NCI-H2227 (cell line): ENCODE measurements at regions not wholly inside any gene's neighbourhood (a gene's known extent, or its start where the extent isn't known, plus 50 kb on each side); places are given as distances from the start of the nearest gene placed in this dataset.
"Not testable (repeated sequence)": the region's sequence is repeated elsewhere in the genome, so short reads cannot be mapped to it uniquely, and the experiment has no call there.

Experiments used
- DNase-seq: peaks from one replicate; lab custom pipeline; 2025; ENCODE audit not compliant: unreplicated experiment; lab: John Stamatoyannopoulos, UW

GRCh38 chr6:115873901-115874300 is 186.8 kb downstream of the FRK start:
- no peak for DNase-seq

- no peak for DNase-seq
Observed at GRCh38 chr6:115870464-115870863, 190.2 kb downstream of the FRK start.

GRCh38 chr6:115865914-115866313 is 194.8 kb downstream of the FRK start:
- DNase-seq, result no peak

- DNase-seq, result no peak
Observed at GRCh38 chr6:115863211-115863610, 197.5 kb downstream of the FRK start.

- DNase-seq, result not testable (repeated sequence)
Observed at GRCh38 chr6:115861658-115862057, 199.0 kb downstream of the FRK start.

GRCh38 chr6:115859577-115859976 is 201.1 kb downstream of the FRK start:
- DNase-seq, result not testable (repeated sequence)

GRCh38 chr6:115854866-115855665 is 205.6 kb downstream of the FRK start:
- DNase-seq, result no peak

- DNase-seq, result no peak
Observed at GRCh38 chr6:115847671-115848070, 213.0 kb downstream of the FRK start.

GRCh38 chr6:115843945-115844344 is 216.7 kb downstream of the FRK start:
- DNase-seq, result no peak

- no peak for DNase-seq
Observed at GRCh38 chr6:115842338-115842737, 218.4 kb downstream of the FRK start.

GRCh38 chr6:115839583-115840181 is 221.0 kb downstream of the FRK start:
- DNase-seq, result no peak

- DNase-seq, result no peak
Observed at GRCh38 chr6:115838763-115839401, 221.8 kb downstream of the FRK start.

- DNase-seq, result no peak
Observed at GRCh38 chr6:115838216-115838615, 222.5 kb downstream of the FRK start.

GRCh38 chr6:115836374-115836773 is 224.3 kb downstream of the FRK start:
- not testable (repeated sequence) for DNase-seq

- DNase-seq, result no peak
Observed at GRCh38 chr6:115835314-115835713, 225.4 kb downstream of the FRK start.

- not testable (repeated sequence) for DNase-seq
Observed at GRCh38 chr6:115834542-115834941, 226.1 kb downstream of the FRK start.

GRCh38 chr6:115832786-115833185 is 227.9 kb downstream of the FRK start:
- no peak for DNase-seq

GRCh38 chr6:115832186-115832585 is 228.5 kb downstream of the FRK start:
- DNase-seq, result no peak

- DNase-seq, result no peak
Observed at GRCh38 chr6:115830895-115831294, 229.8 kb downstream of the FRK start.

GRCh38 chr6:115821798-115822197 is 238.9 kb downstream of the FRK start:
- DNase-seq, result no peak

GRCh38 chr6:115819506-115819905 is 241.2 kb downstream of the FRK start:
- no peak for DNase-seq

- no peak for DNase-seq
Observed at GRCh38 chr6:115817161-115817560, 243.5 kb downstream of the FRK start.
